ENCODE measurements at regions not wholly inside any gene's neighbourhood (a gene's known extent, or its start where the extent isn't known, plus 50 kb on each side); places are given as distances from the start of the nearest gene placed in this dataset.

DNA sequence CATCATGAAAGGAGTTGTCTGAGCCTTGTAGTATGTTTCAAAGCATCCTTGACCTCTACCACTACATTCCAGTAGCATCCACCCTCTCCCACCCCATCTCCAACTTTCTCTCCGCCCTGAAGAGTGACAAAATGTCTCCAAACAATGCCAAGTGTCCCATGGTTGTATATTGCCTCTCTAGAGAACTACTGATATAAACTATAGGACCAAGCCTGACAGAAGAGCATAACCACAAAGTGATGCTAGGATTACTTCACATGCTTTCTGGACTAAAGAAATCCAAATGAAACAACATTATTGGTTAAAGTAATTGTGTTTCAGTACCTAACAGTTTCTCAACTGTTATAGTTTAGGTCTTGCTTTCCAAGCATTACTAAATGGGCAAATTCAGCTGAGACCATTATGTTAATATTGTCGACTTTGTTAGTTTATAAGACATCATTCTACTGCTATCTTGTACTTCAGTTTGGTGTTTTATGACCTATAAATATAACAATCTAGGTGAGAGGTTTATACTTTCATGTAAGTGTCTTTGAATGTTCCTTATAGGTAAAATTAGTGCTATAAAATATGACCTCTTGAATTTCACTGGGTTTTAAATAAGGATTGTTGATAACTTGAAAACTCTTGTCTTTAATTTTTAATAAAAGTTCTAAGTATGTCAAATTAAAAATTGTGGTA, 117.4 kb downstream of the SUCNR1 start:
- TF ChIP-seq, protein P1, sequence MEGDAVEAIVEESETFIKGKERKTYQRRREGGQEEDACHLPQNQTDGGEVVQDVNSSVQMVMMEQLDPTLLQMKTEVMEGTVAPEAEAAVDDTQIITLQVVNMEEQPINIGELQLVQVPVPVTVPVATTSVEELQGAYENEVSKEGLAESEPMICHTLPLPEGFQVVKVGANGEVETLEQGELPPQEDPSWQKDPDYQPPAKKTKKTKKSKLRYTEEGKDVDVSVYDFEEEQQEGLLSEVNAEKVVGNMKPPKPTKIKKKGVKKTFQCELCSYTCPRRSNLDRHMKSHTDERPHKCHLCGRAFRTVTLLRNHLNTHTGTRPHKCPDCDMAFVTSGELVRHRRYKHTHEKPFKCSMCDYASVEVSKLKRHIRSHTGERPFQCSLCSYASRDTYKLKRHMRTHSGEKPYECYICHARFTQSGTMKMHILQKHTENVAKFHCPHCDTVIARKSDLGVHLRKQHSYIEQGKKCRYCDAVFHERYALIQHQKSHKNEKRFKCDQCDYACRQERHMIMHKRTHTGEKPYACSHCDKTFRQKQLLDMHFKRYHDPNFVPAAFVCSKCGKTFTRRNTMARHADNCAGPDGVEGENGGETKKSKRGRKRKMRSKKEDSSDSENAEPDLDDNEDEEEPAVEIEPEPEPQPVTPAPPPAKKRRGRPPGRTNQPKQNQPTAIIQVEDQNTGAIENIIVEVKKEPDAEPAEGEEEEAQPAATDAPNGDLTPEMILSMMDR (IDR thresholded peaks at IDR 0.05), result no peak
- no peak for TF ChIP-seq POLR2AphosphoS5 (IDR thresholded peaks at IDR 0.05)
- TF ChIP-seq POLR2A (IDR thresholded peaks at IDR 0.05), result no peak
- no peak for TF ChIP-seq EP300 (IDR thresholded peaks at IDR 0.05)

All from gastroesophageal sphincter (tissue), 3 donors.